Colon (tissue), 2 donors: ENCODE measurements at regions not wholly inside any gene's neighbourhood (a gene's known extent, or its start where the extent isn't known, plus 50 kb on each side); places are given as distances from the start of the nearest gene placed in this dataset.

Experiments
- FAIRE-seq: peaks from 2 replicates; lab custom pipeline; 2012; peaks lifted over from hg19 to GRCh38; lab: Jason Lieb, UNC
- donor health status: control.
- donor health status: control.

- no peak for FAIRE-seq
Observed at GRCh38 chr4:25528391-25528790, 127.3 kb upstream of the SLC34A2 start.

- FAIRE-seq: no peak
Observed at GRCh38 chr4:25531272-25531671, 124.4 kb upstream of the SLC34A2 start.

- no peak for FAIRE-seq
Observed at GRCh38 chr4:25532591-25532990, 123.1 kb upstream of the SLC34A2 start.

- no peak for FAIRE-seq
Observed at GRCh38 chr4:25533256-25533655, 122.4 kb upstream of the SLC34A2 start.

- no peak for FAIRE-seq
Observed at GRCh38 chr4:25535278-25535677, 120.4 kb upstream of the SLC34A2 start.

- FAIRE-seq: no peak
Observed at GRCh38 chr4:25535701-25536473, 119.8 kb upstream of the SLC34A2 start.

- FAIRE-seq: no peak
Observed at GRCh38 chr4:25536564-25537320, 118.9 kb upstream of the SLC34A2 start.

- FAIRE-seq: no peak
Observed at GRCh38 chr4:25538430-25538829, 117.2 kb upstream of the SLC34A2 start.

- FAIRE-seq: no peak
Observed at GRCh38 chr4:25539241-25539640, 116.4 kb upstream of the SLC34A2 start.

- FAIRE-seq: no peak
Observed at GRCh38 chr4:25540734-25541133, 114.9 kb upstream of the SLC34A2 start.

GRCh38 chr4:25547343-25547742 is 108.3 kb upstream of the SLC34A2 start:
- no peak for FAIRE-seq

GRCh38 chr4:25549413-25549812 is 106.2 kb upstream of the SLC34A2 start:
- FAIRE-seq: no peak

- no peak for FAIRE-seq
Observed at GRCh38 chr4:25550376-25551030, 105.1 kb upstream of the SLC34A2 start.

- FAIRE-seq: peak; percentile 90
Observed at GRCh38 chr4:25551605-25552004, 104.0 kb upstream of the SLC34A2 start.

GRCh38 chr4:25552580-25553271 is 102.9 kb upstream of the SLC34A2 start:
- no peak for FAIRE-seq

GRCh38 chr4:25559508-25559907 is 96.1 kb upstream of the SLC34A2 start:
- FAIRE-seq: no peak

GRCh38 chr4:25560605-25561004 is 95.0 kb upstream of the SLC34A2 start:
- FAIRE-seq: no peak

- no peak for FAIRE-seq
Observed at GRCh38 chr4:25563071-25563564, 92.5 kb upstream of the SLC34A2 start.

- FAIRE-seq: no peak
Observed at GRCh38 chr4:25564836-25565235, 90.8 kb upstream of the SLC34A2 start.

- FAIRE-seq: no peak
Observed at GRCh38 chr4:25567253-25567652, 88.4 kb upstream of the SLC34A2 start.

- no peak for FAIRE-seq
Observed at GRCh38 chr4:25569716-25570115, 85.9 kb upstream of the SLC34A2 start.

- no peak for FAIRE-seq
Observed at GRCh38 chr4:25575611-25576010, 80.0 kb upstream of the SLC34A2 start.
